Activated naive CD8-positive, alpha-beta T cell treated with anti-CD3 and anti-CD28 coated beads, Interleukin-2, amount 50 U/mL, for 16 hours (primary cell): ENCODE measurements at regions not wholly inside any gene's neighbourhood (a gene's known extent, or its start where the extent isn't known, plus 50 kb on each side); places are given as distances from the start of the nearest gene placed in this dataset.

Source experiments
- DNase-seq: peaks from one replicate; pipeline ENCODE4 v3.0.0-alpha.2; 2020; ENCODE audit warnings: low read depth, low spot score

DNA sequence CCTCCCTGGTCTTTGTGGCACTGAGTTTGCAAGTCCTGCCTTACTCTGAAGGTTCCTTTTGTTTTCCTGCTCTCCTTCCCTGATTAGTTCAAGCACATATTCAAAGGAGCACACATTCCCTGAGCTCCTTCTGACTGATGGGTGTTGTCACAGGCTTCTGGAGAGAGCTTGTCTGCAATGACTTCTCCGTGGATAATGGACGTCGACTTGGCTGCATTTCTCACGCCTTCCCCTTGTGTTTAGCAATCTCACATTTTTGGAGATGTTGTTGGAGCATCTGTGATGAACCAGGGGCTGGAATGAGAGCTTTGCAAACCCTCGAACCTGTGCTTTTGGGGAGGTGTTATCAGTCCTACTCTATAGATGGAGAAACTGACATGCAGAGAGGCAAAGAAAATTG lies 375.4 kb upstream of the PROK2 start:
- DNase-seq: no peak

DNA sequence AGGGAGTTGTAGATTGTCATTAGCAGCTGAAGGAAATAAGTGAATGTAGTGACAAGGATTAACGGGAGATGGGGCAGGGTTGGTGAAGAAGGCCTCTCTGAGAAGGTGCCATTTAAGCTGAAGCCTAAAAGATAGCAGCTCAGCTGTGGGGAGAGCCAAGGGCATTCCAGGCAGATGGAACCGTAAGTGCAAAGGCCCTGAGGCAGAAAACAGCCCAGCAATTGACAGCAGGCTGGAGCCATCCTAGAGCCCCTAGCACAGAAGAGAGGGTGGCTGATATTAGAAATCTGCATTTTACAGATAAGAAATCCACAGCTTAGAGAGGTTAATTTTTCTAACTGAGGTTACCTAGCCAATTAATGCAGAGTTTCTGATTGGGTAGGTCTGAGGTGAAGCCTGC lies 374.5 kb upstream of the PROK2 start:
- no peak for DNase-seq

DNA sequence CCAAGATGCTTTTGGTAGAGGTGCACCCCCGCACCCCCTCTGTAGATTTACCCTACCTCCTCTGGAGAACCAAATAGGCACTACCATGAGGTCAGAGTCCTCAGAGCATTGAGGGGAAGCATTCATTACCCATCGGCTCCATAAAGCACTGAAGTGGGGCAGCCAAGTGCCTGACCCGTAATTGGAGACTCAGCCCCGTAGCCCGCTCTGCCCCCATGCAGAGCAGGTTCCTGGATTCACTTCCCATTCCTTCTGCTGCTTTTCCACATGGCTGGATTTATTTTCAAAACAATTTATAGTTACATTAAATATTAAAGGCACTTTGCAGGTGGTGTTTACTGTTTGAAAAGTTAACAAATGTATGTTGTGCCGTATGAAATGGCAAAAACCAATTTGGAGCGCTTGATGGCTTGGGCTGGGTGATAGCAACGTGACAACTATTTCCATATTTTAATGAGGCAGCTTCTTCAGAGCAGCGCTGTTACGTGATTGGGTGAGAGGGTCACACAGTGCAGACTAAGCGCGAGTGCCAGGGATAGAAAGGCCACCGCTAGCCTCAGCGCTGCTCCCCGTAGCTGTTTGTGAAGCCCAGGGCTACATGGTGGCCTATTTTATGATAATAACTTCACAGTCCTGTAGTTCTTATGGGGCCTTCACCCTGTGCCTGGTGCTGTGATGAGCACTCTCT lies 373.8 kb upstream of the PROK2 start:
- DNase-seq: no peak

GRCh38 chr3:72157748-72158638 lies 373.0 kb upstream of the PROK2 start:
- no peak for DNase-seq

DNA sequence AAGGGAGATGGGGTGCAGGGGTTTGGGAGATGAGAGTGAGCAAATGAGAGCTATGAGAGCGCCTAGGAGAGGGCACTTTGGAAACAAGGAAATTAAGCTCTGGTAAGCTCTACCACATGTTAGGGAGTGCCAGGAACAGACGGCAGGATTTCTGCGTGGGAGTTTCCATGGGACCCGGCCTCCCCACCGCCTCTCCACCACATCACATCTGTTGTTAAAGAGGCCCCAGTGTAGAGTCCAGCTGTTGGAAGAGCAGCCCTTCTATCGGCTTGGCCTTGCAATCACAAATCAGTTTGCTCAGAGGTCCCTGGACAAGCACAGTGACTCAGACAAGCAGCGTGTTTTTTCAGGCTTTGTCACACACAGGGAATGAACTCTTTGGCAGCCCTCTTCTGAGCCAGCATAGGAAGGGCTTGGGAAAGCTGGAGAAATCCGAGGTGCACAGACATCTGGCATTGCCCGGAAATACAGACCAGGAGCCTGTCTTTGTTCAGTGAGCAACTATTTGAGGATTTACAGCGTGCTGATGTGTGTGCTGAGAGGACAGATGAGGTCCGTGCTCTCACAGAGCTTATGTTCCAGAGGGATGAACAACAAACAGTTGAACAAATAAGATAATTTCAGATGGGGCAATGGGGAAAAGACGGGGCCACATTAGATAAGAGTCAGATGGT lies 370.6 kb upstream of the PROK2 start:
- DNase-seq: no peak

DNA sequence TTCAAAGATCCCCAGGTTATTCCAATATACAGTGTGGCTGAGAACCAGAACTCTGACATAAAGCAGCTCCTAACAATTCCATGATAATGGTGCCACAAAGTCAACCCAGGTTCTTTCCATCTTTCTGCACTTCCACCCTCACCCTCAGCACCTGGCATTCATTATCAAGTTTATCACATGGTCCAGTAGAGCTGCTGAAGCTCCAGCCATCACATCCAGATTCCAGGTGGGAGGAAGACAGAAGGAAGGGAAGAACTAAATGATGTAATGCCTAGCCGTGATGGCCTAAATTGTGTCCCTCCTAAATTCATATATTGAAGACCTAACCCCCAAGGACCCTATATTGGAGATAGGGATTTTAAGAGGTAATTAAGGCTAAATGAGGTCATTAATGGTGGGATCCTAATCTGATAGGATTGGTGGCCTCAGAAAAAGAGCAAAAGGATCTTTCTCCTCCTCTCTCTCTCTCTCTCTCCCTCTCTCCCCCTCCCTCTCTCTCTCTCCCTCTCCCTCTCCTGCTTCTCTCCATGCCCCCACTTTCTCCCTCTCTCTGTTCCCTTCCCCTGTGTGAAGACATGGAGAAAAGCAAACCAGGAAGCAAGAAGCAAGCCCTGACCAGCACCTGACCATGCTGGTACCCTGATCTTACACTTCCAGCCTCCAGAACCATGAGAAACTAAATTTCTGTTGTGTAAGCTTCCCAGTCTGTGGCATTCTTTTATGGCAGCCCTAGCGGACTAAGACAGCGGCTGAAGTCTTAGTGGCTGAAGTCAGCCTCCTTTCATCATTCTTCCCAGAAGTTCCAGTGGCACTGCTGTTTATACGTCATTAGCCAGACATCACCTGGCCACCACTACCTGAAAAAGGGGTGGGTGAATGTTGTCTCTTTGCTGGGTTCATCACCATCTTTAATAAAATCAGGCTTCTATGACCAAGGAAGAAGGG lies 369.7 kb upstream of the PROK2 start:
- DNase-seq: no peak

DNA sequence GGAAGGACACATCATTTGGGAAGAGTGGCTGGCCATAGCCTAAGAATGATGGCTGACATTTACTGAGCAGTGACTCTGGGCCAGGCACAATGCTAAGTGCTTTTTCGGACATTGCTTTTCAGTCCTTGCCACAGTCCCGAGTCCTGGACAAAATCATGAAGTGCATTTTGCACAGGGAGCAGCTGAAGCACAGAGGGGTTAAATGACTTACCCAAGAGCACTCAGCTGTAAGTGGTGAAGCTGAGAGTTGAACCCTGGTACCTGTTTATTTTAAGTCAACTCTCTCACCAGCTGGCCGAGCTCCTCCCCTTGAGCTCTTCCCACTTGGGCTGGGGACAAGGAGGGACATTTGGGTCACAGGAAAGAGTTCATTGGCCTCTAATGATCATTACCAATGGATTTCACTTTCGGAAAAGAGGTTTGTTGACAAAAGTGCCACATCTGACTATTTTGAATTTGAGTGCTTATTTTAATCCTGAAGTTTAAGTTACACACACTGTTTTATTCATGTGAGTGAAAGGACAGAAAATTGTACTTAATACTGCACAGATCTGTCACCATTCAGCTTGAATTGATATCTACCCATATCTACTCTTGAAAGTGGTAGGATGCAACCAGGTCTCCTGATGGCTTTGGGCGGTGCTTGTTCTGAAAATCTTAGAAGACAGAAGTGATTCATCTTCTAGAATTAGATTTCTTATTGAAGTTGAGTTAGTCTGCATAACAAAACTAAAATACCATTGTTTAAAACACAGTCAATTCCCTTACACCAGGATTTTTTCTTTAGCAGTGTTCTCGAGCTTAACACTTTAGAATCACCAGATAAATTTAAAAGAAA lies 368.7 kb upstream of the PROK2 start:
- no peak for DNase-seq

GRCh38 chr3:72152551-72153476 lies 367.9 kb upstream of the PROK2 start:
- no peak for DNase-seq

DNA sequence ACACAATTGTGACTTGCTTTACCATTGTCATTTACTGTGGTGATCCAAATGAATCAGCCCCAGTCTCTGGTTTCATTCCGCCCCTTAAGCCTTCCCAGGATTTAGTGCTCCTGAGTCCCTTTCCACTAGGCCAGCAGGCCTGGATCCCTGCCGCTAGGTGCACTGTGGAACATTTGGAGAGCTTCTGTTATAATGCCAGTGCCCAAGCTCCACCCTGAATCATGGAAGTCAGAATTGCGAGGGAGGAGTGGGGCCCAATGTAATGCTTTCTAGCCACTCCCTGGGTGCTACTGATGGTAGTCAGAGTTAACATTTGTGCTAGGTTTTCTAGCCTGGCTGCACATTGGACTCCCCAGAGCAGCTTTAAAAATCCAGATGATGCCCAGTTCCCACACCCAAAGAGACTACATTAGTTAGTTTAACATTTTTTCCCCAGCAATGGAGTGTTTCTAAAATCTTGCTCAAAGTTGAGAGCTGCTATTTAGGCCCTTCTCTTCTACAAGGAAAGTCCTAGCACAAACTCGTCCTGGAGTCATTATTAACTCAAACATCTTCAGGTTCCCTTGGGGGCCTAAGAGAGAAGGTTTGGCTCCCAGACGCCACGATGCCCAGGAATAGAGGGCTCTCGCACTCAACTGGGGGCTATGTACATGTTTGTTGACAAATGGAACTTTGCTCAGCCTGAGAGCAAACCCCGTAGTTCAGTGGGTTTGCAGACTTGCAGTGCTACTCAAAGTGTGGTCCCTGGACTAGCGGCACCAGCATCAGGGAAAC lies 366.7 kb upstream of the PROK2 start:
- DNase-seq: no peak

DNA sequence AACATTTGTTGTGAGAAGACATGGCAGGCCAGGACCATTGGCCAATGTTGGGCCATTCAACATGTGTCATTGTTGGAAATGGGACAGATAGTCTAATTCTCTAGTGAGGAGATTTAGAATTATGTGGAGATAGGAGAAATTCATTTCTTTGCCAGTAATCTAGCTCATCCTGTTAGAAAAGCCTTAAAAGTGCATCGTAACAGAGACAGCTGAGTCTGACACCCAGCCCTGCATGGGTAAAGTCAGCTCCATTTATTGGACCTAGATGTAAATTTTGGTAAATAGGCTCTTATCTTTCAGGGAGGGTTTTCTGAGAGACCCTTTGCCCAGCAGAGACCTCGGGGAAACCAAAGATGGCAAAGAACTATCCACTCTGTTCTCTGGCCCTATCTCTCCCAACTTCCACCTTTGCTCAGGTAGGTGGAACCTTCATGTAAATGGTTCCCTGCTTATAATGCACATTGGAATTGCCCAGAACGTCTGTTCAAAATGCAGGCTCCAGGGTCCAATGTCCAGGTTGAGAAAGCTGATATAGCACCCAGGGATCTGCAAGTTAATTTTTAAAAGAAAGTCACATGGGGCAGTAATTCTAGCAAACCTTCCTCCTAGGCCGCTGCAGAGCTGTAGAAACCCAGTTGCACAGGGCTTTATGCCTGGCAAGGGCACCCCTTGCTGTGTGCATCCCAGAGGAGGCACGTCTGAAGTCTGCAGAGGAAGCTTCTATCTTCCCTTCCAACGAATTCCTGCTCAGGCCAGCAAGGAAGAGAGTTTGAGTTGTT lies 365.9 kb upstream of the PROK2 start:
- no peak for DNase-seq

GRCh38 chr3:72149645-72150300 lies 364.8 kb upstream of the PROK2 start:
- no peak for DNase-seq

DNA sequence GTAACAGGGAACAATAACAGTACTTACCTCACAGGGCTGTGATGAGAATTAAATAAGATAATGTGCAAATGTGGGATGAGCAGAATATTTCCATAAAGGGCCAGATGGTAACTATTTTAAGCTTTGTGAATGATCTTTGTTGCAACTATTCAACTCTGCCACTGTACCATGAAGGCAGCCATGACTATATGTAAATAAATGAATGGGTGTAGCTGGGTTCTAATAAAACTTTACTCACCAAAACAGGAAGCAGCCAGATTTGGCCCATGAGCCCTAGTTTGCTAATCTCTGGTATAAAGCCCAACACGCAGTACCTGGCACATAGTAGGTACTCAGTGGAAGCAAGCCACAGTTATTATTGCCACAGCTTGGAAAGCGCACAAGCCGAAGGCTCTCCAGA lies 362.7 kb upstream of the PROK2 start:
- no peak for DNase-seq

DNA sequence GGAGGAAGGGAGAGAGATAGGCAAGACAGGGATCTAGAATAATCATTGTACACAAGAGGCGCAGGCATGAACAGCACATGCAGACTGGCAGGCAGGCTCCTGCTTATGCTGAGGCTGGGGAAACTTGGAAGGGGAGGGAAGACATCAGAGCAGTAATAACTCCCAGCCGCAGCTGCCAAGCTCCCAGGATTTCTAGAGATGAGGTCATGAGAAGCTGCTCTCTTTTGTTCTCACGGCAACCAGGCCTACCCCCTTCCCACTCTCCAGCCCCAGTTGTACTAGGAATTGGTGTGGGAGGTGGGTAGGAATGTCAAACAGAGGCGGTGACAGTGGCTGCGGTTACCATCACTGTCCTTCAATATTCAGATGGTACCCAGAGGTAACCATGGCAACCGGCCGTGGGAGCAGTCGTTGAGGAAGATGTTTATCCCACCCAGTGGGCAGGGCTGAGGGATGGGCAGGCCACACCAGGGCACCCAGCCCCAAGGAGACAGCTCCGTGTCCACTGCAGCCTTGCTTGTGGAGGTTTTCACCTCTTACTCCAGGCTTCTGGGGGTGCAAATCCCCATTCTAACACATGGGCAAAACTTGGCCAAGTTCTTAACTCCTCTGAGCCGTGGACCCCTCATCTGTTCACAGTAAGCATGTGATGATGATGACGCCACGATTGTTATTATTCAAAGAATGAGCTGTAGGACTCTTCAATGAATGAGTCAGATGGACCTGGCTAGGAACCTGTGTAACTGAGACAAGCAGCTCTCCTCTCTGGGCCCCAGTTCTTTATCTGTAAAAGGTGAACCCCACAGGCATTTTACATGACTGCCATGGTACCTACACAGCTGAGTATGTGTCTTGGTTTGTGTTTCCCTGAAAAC lies 360.8 kb upstream of the PROK2 start:
- DNase-seq: no peak

DNA sequence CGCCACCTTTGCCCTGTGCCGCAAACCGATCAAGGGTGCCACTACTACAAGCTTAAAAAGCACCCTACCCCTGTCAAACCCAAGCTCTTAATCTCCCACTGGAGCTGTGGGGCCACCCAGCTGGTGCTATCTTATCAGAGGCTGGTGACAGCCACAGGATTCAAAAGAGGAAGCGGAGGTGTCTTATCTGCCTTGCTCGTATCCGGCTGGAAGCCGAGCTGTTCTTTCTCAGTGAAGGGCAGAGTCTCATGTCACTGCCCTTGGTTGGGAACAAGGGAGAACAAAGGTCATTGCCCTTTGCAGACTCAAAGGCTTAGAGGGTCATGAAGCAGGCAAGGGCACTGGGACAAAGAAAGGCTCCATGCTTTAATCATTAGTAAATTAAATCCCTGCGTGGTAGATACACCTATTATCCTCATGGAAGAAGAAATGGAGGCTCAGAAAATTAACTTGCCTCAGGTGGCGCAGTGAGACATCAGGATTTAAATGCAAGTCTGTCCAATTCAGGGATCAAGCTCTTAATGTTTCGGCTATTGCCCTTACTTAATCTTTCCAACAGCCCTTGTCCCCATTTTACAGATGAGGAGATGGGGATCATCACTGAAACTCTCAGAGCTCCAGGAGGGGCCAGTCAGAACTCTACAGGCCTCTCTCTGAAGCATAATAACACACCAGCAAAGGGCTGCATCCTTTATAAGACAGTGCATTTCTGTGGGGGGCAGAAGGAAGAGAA lies 360.0 kb upstream of the PROK2 start:
- no peak for DNase-seq

DNA sequence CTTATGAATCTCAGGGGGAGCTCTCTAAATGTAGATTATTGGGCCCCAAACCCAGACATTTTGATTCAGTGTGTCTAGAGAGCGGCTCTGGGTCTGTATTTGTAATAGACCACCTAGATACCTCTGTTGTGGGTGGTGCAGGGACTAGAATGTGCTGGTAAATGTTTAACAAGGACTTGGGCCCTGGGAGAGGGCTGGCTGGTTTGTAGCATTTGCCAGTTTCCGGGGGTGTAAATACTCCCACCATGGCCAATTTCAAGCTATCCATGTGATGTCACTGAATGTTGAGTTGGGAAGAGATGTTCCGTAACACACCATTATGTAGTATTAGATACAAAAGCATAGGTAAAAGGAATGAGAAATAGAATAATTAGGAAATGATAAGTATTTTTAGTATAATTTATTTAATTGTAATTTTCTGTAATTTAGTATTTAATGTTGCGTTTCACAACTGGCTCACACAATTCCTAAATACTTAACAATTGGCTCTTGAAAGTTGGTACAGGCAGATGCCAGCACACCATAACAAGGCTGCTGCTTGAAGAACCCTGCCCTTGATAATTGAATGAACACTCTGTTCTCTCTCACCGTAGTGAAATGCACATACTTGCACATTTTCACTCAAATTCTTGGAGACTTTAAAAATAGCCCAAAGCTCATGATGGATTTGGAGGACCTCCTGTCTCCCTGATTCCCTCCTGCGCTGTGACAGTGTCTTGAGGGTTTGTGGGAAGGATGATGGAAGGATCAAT lies 359.2 kb upstream of the PROK2 start:
- no peak for DNase-seq
